ENCODE measurements at regions not wholly inside any gene's neighbourhood (a gene's known extent, or its start where the extent isn't known, plus 50 kb on each side); places are given as distances from the start of the nearest gene placed in this dataset.

GRCh38 chr2:15840969-15841368, 99.4 kb upstream of the MYCN start:
- TF ChIP-seq CTCF (IDR thresholded peaks at IDR 0.05) (no peak), ZFX (IDR thresholded peaks at IDR 0.05; ENCODE audit: borderline replicate concordance) (no peak)

Data from 22Rv1 (cell line).